Skin of body (tissue), 1 donor: ENCODE measurements at regions not wholly inside any gene's neighbourhood (a gene's known extent, or its start where the extent isn't known, plus 50 kb on each side); places are given as distances from the start of the nearest gene placed in this dataset.
"Not testable (repeated sequence)": the region's sequence is repeated elsewhere in the genome, so short reads cannot be mapped to it uniquely, and the experiment has no call there.

ENCODE experiments used
- DNase-seq: peaks from one replicate; lab custom pipeline; 2025; lab: John Stamatoyannopoulos, UW

DNA sequence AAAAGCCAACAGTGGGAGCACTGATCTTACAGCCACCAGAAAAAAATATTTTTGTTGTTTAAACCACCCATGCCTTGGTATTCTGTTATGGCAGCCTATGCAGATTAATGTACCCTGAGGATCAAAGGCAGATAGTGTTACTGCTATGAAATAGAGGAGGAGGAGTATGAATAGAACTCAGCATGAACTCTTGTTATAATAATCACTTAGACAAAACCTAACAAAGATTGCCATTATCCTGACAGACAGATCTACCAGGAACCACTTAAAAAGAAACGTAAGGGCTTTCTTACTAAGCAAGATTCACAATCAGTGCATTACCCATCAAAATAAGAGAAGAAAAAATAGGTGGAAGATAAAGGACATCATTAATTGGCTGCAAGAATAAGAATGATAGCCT is 558.3 kb downstream of the GALC start:
- no peak for DNase-seq

DNA sequence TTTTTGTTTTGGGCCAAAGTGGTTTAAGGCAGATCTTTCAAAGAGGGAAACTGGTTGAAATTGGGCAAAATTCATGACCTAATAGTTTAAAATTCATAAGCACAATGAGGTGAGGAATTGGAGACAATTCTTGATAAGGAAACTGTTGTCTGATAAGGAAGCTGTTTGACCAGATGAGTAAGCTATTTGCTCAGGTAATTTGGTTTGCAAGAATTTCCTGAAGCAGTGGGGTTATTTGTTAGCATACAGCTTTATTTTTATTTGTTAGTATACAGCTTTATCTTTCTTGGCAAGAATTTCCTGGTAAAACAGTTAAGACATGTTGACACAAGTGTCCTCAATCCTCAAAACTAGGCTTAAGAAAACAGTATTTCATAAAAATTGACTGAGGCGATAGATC is 559.0 kb downstream of the GALC start:
- DNase-seq: no peak

DNA sequence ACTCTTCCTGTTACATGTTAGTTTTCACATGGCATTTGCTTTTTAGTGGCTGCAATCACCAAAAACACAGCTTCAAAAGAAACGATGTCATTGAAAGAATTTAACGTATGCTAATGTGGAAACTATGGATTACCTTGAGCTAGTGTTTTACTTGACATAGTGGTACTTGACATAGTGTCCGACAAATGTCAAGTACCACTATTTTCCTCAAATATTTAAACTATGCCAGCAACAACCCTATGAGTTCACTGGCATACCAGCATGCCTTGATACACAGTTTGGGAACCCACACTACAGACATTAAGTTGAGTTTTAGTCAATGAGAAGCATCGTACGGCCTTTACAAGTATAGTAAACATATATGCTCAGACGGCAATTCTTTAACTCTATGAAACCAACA is 560.3 kb downstream of the GALC start:
- no peak for DNase-seq

DNA sequence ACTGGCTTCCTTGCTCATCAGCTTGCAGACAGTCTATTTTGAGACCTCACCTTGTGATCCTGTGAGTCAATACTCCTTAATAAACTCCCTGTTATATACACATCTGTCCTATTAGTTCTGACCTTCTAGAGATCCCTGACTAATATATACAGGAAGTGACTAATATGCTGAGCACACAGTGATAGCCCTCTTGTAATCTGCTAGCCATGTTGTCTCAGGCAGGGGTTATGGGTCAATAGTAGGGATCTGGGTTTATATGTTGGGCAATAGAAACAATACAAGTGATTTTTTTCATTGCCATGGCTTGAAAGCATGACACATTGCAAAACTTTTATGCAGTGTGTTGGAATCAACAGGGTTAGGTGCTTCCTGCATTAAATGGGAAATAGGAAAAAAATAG is 562.2 kb downstream of the GALC start:
- no peak for DNase-seq

DNA sequence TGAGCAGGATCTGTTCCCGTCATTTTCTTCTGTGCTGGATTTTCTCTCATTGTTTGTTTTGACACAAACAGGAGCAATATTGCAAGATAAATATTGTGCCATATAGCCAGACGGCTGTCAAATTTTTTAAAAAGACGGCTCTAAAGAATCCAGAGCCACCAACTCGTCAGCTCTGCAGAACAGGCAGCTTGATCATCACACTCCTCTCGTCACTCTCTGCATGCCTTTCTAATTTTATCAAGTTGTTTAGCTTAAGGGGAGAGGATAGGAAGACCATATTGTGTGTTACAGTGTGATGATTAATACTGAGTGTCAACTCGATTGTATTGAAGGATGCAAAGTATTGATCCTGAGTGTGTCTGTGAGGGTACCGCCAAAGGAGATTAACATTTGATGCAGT is 562.8 kb downstream of the GALC start:
- DNase-seq: no peak

DNA sequence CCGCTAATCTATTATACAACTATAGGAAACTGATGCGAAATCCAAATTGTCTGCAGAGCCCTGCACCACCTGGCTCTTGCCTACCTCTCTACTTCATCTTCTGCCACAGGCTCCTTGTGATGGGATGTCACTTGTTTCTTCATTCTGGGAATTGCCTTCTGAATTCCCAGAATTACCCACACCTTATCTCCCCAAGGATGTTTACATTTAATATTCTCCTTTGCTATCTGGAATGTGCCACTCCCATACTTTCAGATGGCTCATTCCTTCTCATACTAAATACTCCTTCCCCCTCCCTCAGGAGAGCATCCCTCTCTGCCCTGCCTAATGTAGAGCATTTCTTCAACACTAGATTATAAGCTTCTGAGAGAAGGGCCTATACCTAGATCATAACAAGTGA is 573.1 kb downstream of the GALC start:
- DNase-seq: no peak

DNA sequence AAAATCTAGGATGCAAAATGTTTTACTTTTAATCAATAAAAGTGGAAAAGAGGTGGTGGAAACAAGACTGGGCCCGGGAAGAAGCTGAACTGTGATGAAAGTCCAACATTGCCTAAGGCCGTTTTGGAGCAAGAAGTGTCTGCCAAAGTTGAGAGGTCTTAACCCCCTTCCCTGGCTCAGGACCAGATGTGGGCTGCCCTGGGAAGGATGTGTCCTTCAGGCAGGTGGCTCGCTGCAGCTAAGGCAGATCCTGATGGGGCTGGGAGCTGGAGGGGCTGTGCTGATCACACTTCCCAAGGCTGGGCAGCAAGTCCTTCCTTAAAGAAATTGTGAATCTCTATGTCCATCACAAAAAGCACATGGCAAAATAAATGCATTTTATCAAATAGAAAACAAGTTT is 581.6 kb downstream of the GALC start:
- DNase-seq: no peak

DNA sequence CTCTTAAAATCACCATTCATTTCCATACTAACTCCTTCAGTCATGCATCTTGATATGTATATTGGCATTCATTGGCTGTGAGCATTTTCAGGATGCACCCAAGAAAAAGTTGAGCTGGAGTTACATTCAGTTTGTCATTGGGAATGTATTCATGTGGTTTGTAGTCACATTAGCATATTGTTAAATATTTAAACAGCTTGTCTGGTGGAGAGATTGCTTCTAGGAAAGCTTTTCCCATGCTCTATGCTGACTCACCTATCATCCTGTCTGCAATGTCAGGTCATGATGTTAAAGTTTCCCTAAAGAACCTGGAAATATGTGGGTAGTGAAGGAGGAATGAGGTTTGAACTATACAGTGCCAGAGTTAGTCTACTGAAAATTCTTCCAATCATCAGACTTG is 583.6 kb downstream of the GALC start:
- DNase-seq: no peak

DNA sequence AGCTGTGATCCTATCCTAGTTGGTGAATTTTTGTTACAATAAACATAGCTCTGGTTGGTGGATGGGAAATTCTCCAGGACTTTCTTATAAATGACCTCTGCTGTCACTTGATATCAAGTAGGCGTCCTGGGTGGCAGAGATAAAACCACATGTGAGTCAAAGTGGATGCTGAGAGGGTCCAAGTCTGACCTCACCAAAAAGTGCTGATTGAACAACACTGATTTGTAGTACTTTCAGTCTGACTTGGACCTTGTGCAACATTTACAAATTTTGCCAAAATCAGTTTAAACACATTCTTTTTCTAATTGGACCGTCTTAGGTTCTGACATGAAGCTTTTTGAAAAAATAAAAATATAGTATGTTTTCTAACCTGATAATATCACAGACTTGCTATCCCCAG is 585.6 kb downstream of the GALC start:
- DNase-seq: no peak

DNA sequence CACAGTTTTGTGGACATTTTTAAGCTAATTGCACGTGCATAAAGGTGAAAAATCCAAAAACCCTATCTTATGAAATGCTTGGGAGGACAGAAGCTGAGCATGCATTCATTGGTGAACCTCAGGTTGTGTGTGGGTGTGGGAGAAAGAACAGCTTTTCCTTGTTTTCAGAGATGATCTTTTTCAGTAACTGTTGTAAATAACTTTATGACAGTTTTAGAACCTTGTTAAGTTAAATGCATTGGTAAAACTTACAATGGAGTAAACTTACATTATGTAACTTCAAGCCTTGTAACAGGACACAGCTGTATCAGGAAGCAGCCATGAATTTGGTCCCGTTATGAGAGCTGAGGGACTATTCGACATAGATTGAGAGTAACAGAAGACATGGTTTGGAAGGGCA is 587.4 kb downstream of the GALC start:
- DNase-seq: no peak

DNA sequence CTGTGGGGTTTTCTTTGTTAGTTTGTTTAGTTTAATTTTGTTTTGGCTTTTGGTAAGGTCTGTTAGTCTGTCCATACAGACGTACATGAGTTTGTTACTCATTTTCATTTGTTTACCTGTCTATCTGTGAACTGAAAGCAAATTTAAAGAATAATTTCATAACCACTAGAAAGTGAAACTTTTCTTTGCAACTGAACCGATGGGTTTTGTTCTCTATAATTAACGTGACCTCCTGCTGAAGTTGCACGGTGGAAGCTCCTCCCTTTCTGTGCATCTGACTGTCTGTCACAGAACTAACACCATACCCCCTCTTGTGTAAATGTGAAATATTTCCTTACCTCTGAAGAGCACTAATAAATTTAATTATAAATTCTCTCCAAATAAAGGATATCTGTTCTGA is 595.5 kb downstream of the GALC start:
- DNase-seq: no peak

DNA sequence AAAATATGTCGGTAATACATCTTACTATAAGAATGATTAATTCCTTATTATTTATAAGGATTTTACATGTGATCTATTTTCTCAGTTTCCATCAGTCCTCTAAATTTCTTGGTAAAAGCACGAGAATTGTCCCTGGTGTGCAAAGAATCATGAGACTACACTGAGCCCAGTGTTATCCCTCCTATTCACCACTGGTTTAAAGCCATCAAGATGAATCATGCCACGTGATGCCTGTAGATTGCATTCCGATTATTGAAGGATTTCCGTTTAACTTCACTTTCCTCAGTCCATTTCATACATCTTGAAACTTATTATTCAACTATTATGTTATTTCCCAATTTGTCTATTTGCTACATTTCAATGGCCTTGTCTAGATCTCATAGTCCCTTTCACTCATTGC is 601.9 kb downstream of the GALC start:
- DNase-seq: no peak

DNA sequence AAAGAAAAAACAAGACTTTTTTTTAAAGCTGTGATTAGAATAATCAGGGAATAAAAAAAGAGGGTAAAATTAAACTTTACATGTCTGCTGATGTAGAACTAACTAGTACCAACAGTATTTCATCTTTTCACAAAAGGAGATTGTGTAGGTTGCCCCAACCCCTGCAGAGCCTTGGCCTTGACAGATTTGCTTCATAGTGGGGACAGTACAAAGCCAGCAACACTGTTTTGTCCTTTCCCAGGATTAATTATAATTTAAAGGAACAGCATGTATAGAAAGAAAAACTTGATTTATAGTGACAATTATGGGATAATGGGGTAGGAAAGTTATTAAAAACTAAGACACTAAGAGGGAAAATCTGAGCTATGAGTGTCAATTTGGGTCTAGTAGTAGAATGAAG is 604.0 kb downstream of the GALC start:
- no peak for DNase-seq

DNA sequence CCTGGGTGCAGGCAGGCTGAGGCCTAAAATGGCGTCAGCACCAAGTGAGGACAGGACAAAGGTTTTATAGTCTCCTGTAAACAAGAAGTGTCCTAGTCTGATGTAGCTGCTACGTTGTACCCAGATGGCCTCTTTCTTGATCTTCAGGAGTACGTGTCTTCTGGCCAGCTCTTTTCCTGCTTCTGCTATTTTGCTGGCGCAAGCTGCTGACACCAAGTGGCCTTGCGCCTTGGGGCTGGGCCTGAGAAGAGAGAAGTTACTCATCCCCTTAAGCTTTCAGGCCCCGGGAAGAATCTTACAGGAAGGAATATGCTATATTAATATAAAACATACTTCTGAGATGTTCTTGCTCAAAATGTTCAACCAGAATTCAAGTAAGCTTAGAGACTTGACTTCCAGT is 605.2 kb downstream of the GALC start:
- DNase-seq: no peak

DNA sequence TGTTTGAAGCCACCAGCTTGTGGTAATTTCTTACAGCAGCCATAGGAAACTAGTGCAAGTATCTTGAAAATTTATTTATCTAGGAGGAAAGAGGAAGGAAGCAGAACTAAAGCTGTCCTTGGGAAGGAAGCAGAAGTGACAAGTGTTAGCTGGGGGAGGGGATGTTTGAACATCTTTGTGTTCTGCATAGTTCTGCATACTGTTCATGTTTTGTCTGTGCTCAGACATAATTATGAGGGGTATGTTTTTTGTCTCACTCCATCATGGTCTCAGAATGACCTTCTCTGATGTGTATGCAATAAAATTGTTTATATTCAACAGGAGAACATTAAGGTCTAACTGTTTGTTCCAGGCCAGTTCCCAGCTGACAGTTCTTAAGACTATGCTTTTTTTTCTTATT is 606.5 kb downstream of the GALC start:
- DNase-seq: no peak

DNA sequence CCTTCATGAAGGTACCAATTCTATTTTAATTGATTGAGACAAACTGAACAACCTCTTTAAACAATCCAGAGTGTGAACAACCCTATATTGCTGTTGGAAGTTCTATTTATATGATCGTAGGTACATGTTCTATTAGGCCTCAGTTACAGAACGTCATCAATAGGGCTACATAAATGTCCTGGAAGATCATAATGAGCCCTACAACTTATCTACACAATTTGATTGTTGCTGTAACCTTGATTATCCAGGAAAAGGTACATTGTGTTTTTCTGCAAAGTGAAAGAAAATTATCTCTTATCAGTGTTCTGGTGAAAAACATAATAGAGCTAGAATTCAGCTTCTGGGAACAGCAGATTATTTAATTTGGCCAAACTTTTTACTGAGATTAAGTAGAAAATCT is 612.9 kb downstream of the GALC start:
- DNase-seq: no peak

DNA sequence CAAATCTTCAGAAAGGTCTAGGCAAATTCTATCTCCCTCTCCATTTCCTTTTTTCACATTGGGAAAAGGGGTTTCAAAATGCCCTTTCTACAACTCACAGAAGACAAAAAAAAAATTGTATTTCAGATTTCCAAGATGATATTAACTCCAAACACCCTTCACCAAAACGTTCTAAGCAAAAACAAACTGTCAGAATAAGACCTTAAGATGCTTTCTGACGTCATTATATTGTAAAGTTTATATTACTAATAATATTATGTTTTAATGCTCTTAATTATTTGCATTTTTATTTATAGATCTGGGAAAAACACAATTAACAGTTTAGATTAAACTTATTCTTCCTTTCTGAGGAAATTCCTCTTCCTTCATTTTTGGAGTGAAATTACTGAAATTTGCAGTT is 624.2 kb downstream of the GALC start:
- no peak for DNase-seq

DNA sequence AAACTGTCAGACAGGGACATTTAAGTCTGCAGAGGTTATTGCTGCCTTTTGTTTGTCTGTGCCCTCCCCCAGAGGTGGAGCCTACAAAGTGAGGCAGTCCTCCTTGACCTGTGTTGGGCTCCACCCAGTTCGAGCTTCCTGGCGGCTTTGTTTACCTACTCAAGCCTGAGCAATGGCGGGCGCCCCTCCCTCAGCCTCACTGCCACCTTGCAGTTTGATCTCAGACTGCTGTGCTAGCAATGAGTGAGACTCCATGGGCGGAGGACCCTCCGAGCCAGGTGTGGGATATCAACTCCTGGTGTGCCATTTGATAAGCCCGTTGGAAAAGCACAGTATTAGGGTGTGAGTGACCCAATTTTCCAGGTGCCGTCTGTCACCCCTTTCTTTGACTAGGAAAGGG is 632.7 kb downstream of the GALC start:
- DNase-seq: not testable (repeated sequence)

DNA sequence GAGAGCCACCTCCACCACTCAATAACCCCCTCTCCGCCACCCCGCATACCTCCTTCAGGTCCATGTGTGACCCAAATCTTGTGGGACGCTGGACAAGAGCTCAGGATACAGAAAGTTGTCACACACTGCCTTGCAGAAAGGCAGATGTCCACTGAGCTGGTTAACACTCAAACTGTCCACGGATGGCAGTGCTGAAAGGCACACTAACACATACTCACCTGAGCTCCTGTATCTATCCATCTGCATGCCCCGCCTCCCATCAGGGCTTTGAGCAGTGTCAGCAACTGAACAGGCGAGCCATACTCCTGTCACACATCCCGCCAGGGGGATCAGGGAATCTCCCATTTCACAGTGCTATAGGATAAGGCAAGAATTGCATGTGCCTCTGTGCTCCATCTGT is 642.0 kb downstream of the GALC start:
- no peak for DNase-seq

DNA sequence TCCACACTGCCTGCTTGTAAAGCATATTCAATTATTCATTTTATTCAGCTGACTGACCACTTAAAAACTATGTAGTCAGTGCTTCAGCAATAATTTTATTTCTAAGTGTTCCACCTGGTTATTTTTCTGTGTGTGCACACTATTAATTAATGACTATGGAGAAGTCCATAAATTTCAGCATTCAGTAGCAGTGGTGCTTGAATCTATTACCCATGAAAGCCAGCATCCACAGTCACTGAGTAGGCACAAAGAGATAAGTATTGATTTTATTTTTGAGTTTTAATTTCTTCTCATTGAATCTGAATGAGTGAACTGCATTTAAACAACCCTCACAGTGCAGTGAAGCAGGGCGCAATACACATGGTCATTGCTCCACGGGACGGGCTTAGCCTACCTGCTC is 643.1 kb downstream of the GALC start:
- no peak for DNase-seq

DNA sequence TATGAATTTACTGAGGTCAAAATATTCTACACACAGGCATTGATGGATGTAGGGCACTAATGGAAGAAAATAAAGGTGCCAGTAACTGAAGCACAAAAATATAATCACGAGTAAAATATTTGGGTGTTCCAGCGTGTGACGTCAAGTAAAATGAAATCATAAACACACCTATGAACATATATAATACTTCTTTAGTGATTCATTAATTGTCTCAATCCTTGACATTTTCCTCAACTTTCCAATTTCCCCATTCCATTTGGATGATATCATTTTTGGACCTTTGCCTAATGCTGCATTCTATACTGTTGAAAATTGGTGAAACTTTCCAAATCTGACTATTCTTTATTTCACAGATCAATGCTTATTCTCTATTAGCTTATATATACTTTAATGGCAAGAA is 649.3 kb downstream of the GALC start:
- no peak for DNase-seq

DNA sequence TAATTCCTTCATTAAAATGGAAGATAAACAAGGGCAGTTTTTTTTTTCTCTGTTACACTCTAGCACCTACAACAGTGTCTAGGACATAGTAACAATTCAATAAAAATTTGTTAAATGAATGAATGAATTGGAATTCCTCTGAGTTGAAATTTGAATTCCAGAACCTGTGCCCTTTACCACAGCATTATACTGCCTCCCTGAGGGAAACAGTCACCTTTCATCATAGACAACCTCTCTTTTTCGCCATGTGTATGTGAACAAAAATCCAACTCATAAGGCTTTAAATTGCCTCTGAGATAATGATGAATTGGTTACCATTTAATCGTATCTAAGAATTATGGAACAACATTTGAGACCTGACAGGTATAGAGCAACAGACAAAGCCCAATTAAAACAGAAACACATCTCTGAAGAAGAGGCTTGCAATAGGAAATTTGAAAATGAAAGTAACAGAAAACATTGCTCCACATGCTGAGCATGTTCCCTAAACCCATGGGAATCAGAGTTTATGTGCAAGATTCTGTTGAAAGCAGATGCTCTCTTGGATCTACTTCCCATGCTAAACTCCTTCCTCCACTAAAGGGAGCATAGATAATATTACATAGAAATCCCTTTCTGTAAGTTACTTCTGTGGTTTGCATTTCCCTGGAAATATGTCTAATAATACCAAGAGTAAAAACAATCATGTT is 657.8 kb downstream of the GALC start:
- peak; percentile 89 for DNase-seq

DNA sequence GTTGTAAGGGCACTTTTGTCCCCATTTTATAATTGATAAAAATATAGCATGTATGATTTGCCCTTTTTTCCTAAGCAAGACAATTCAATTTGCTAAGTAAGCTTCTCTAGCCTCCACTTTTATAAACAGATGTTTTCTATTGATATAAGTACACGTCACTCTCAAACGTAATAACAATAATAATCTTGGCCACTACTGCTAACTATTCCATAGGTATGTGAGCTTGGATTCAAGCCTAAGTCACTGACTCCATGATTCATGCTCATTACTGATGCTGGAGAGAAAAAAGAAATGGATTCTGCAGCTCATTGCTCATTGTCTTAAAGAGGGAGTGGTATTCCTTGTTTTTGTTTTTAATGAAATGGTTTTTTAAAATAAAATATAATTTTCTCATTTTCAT is 661.0 kb downstream of the GALC start:
- peak; percentile 73 for DNase-seq

DNA sequence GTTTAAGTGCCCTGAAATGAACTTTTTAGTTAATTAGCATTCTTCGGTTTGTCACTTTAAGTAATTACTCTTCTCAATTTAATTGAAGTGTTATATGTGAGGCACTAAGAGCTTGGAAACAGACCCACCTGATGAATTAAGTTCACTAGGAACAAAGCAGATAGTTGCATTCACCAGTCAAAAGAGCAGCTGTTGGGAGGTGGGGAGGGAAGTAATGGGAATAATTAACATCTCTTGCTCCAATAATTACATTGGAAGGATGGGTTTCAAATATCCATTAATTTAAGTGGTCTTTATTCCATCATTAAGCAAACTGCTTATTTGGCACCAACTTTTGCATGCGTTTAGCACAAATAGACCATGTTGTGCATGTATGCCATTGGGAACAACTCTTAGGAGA is 667.2 kb downstream of the GALC start:
- DNase-seq: no peak
